HL-60 (cell line): ENCODE measurements at regions not wholly inside any gene's neighbourhood (a gene's known extent, or its start where the extent isn't known, plus 50 kb on each side); places are given as distances from the start of the nearest gene placed in this dataset.

Source experiments
- POLR2AphosphoS5 ChIP-seq: IDR thresholded peaks from 2 replicates; pipeline ENCODE4 v1.6.1; 2012; ENCODE audit warnings: low read depth
- TF ChIP-seq, protein P1 (sequence below): IDR thresholded peaks from one replicate; pipeline ENCODE4 v1.5.1; 2011; ENCODE audit warnings: low read length, control low read depth, inconsistent platforms; ENCODE audit not compliant: insufficient read depth

GRCh38 chr1:203564024-203564423, 62.6 kb upstream of the ATP2B4 start:
- TF ChIP-seq, protein P1, sequence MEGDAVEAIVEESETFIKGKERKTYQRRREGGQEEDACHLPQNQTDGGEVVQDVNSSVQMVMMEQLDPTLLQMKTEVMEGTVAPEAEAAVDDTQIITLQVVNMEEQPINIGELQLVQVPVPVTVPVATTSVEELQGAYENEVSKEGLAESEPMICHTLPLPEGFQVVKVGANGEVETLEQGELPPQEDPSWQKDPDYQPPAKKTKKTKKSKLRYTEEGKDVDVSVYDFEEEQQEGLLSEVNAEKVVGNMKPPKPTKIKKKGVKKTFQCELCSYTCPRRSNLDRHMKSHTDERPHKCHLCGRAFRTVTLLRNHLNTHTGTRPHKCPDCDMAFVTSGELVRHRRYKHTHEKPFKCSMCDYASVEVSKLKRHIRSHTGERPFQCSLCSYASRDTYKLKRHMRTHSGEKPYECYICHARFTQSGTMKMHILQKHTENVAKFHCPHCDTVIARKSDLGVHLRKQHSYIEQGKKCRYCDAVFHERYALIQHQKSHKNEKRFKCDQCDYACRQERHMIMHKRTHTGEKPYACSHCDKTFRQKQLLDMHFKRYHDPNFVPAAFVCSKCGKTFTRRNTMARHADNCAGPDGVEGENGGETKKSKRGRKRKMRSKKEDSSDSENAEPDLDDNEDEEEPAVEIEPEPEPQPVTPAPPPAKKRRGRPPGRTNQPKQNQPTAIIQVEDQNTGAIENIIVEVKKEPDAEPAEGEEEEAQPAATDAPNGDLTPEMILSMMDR, result no peak
- no peak for TF ChIP-seq POLR2AphosphoS5
